Neuronal stem cell (in vitro differentiated cells): ENCODE measurements at regions not wholly inside any gene's neighbourhood (a gene's known extent, or its start where the extent isn't known, plus 50 kb on each side); places are given as distances from the start of the nearest gene placed in this dataset.

Source experiments
- DNase-seq: peaks from one replicate; pipeline ENCODE4 v3.0.0-alpha.2; 2013; ENCODE audit warnings: low spot score
- H2AFZ ChIP-seq: one replicate; pipeline ENCODE4 v1.6.1; 2013; ENCODE audit warnings: mild to moderate bottlenecking, low read length, inconsistent platforms
- H2AK5ac ChIP-seq: 2 replicates; pipeline ENCODE4 v1.6.1; 2013; ENCODE audit warnings: low read depth, mild to moderate bottlenecking, inconsistent platforms, low read length, moderate library complexity, mixed read lengths
- H2BK120ac ChIP-seq: 2 replicates; pipeline ENCODE4 v1.6.1; 2013; ENCODE audit warnings: low read depth, mild to moderate bottlenecking, inconsistent platforms, low read length, moderate library complexity, mixed read lengths
- H2BK12ac ChIP-seq: one replicate; pipeline ENCODE4 v1.6.1; 2013; ENCODE audit warnings: low read length, inconsistent platforms
- H2BK15ac ChIP-seq: 2 replicates; pipeline ENCODE4 v1.6.1; 2013; ENCODE audit warnings: mild to moderate bottlenecking, low read length, inconsistent platforms, mixed read lengths
- H2BK5ac ChIP-seq: one replicate; pipeline ENCODE4 v1.6.1; 2013; ENCODE audit warnings: inconsistent platforms, mild to moderate bottlenecking, low read length, moderate library complexity
- H3K14ac ChIP-seq: one replicate; pipeline ENCODE4 v1.6.1; 2013; ENCODE audit warnings: low read length, inconsistent platforms
- H3K18ac ChIP-seq: 2 replicates; pipeline ENCODE4 v1.6.1; 2013; ENCODE audit warnings: low read length, inconsistent platforms
- H3K23ac ChIP-seq: 2 replicates; pipeline ENCODE4 v1.6.1; 2013; ENCODE audit warnings: low read depth, mild to moderate bottlenecking, mixed read lengths, low read length, inconsistent platforms; ENCODE audit not compliant: poor library complexity
- H3K27ac ChIP-seq: replicated peaks from 3 replicates; pipeline ENCODE4 v1.5.1; 2013; ENCODE audit warnings: low read length, inconsistent platforms
- H3K27me3 ChIP-seq, 3 experiments: 2 replicates each; pipeline ENCODE4 v1.6.1; 2013; ENCODE audit warnings: low read length in 3 of 3, mild to moderate bottlenecking in 2 of 3, inconsistent platforms in 1 of 3, low read depth in 1 of 3, mixed read lengths in 1 of 3, moderate library complexity in 1 of 3; ENCODE audit not compliant: control insufficient read depth in 3 of 3, insufficient read depth in 3 of 3
- H3K36me3 ChIP-seq, 2 donors: replicated peaks in 1 of 2; 2 replicates each; pipeline ENCODE4 v1.6.1; 2013; ENCODE audit warnings: low read length in 2 of 2; ENCODE audit not compliant: control insufficient read depth in 2 of 2, insufficient read depth in 2 of 2
- H3K4ac ChIP-seq: 2 replicates; pipeline ENCODE4 v1.6.1; 2013; ENCODE audit warnings: inconsistent platforms, mild to moderate bottlenecking, low read length, moderate library complexity
- H3K4me1 ChIP-seq, 2 donors: 1 replicate in 1 of 2; 2 replicates in 1 of 2; pipeline ENCODE4 v1.6.1; 2013; ENCODE audit warnings: low read length in 2 of 2, low read depth in 1 of 2; ENCODE audit not compliant: control insufficient read depth in 2 of 2, insufficient read depth in 1 of 2
- H3K4me2 ChIP-seq: one replicate; pipeline ENCODE4 v1.6.1; 2013; ENCODE audit warnings: mild to moderate bottlenecking, low read length, inconsistent platforms; ENCODE audit not compliant: insufficient read depth, poor library complexity, severe bottlenecking
- H3K4me3 ChIP-seq, 2 donors: 2 replicates each; pipeline ENCODE4 v1.5.1; 2013; ENCODE audit warnings: low read length in 2 of 2, mild to moderate bottlenecking in 2 of 2, inconsistent platforms in 1 of 2, moderate library complexity in 1 of 2
- H3K79me1 ChIP-seq: one replicate; pipeline ENCODE4 v1.6.1; 2013; ENCODE audit warnings: low read depth, mild to moderate bottlenecking, inconsistent platforms, low read length, moderate library complexity
- H3K9ac ChIP-seq: one replicate; pipeline ENCODE4 v1.6.1; 2013; ENCODE audit warnings: mild to moderate bottlenecking, low read depth, low read length, inconsistent platforms; ENCODE audit not compliant: poor library complexity
- H3K9me3 ChIP-seq, 2 donors: replicated peaks in 1 of 2; 2 replicates each; pipeline versions ENCODE3 to v1.6.1; 2013; ENCODE audit warnings: low read length in 2 of 2, mild to moderate bottlenecking in 2 of 2, inconsistent platforms in 1 of 2, low read depth in 1 of 2, mixed read lengths in 1 of 2, moderate library complexity in 1 of 2; ENCODE audit not compliant: control insufficient read depth in 2 of 2, insufficient read depth in 1 of 2
- H4K8ac ChIP-seq: one replicate; pipeline ENCODE4 v1.6.1; 2013; ENCODE audit warnings: low read depth, mild to moderate bottlenecking, inconsistent platforms, low read length, moderate library complexity
- H4K91ac ChIP-seq: one replicate; pipeline ENCODE4 v1.6.1; 2013; ENCODE audit warnings: low read length, low read depth, mild to moderate bottlenecking, inconsistent platforms; ENCODE audit not compliant: poor library complexity
- WGBS, 2 donors: extraction: QIAGEN DNeasy Blood & Tissue Kit; methylation state at CpG; one replicate each; pipeline ENCODE4 v1.1.7; 2013; ENCODE audit warnings: missing lambda C conversion rate in 2 of 2, mixed read lengths in 1 of 2; ENCODE audit not compliant: insufficient read length in 2 of 2, insufficient replicate concordance in 1 of 2; ENCODE audit errors: extremely low coverage in 2 of 2; 5-methylcytosine and 5-hydroxymethylcytosine counted together

GRCh38 chrX:8090482-8090881, 80.6 kb downstream of the VCX2 start:
- Histone ChIP-seq H3K4me2 (no peak overlapping the region), H2BK120ac (no peak overlapping the region), H2BK12ac (no peak overlapping the region), H3K9me3 (no peaks in the 10 kb centered on the region), H3K27ac (no peak overlapping the region), H2AFZ (no peak overlapping the region), H2BK15ac (no peak overlapping the region), H2BK5ac (no peak overlapping the region), H3K4ac (no peak overlapping the region), H3K4me1 (peaks cover 0 to 3% of the 10 kb centered on the region in 2 donors), H3K18ac (no peak overlapping the region), H3K36me3 (no peaks in the 10 kb centered on the region), H3K23ac (no peak overlapping the region), H4K91ac (no peak overlapping the region), H3K14ac (no peak overlapping the region), H3K4me3 (no peak overlapping the region), H3K9ac (no peak overlapping the region), H3K27me3 (no peaks in the 10 kb centered on the region), H2AK5ac (no peak overlapping the region), H4K8ac (no peak overlapping the region), H3K79me1 (no peaks in the 10 kb centered on the region)
- DNase-seq: no peak
- no CpG with 5 or more reads among the region's 3 CpGs for WGBS, 2 donors

DNA sequence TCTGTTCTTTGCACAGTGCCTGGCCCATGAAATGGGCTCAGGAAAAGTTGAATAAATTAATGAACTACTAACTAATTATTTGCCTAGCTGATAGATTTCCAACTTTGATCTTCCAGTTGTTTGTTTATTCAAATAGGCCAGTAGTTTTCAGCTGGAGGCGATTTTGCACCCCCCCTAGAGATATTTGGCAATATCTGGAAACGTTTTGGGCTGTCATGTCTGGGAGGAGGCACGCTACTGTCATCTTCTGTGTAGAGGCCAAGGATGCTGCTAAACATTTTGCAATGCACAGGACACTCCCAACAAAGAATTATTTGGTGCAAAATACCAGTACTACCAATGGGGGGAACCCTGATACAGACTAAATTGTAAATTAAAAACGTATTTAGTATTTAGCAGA, 81.9 kb downstream of the VCX2 start:
- Histone ChIP-seq H2AFZ (no peak overlapping the region), H3K79me1 (no peaks in the 10 kb centered on the region)
- WGBS, 2 donors: no CpG with 5 or more reads among the region's 4 CpGs

GRCh38 chrX:8084006-8084405, 87.1 kb downstream of the VCX2 start:
- Histone ChIP-seq H2BK120ac (no peak overlapping the region), H3K9ac (no peak overlapping the region), H3K4me1 (peaks cover 0 to 8% of the 10 kb centered on the region in 2 donors), H3K9me3 (no peaks in the 10 kb centered on the region), H2BK15ac (no peak overlapping the region), H3K36me3 (no peaks in the 10 kb centered on the region), H2BK12ac (no peak overlapping the region), H3K4ac (no peak overlapping the region), H4K8ac (no peak overlapping the region), H3K23ac (no peak overlapping the region), H4K91ac (no peak overlapping the region), H2AFZ (no peak overlapping the region), H3K79me1 (no peaks in the 10 kb centered on the region), H3K4me3 (no peak overlapping the region), H2AK5ac (no peak overlapping the region), H3K27ac (no peak overlapping the region), H3K18ac (no peak overlapping the region), H2BK5ac (no peak overlapping the region), H3K4me2 (no peak overlapping the region), H3K27me3 (no peaks in the 10 kb centered on the region), H3K14ac (no peak overlapping the region)
- no CpG with 5 or more reads among the region's 4 CpGs for WGBS, 2 donors
- no peak for DNase-seq

More for the DNA sequence above, 81.9 kb downstream of the VCX2 start:
- Histone ChIP-seq H3K4me3 (no peak overlapping the region), H2BK5ac (no peak overlapping the region), H3K18ac (no peak overlapping the region), H2BK15ac (no peak overlapping the region), H3K9me3 (no peaks in the 10 kb centered on the region), H4K91ac (no peak overlapping the region), H3K36me3 (no peaks in the 10 kb centered on the region), H3K4ac (no peak overlapping the region), H3K23ac (no peak overlapping the region), H3K14ac (no peak overlapping the region), H3K27ac (no peak overlapping the region), H2AK5ac (no peak overlapping the region), H2BK120ac (no peak overlapping the region), H3K27me3 (no peaks in the 10 kb centered on the region), H3K4me2 (no peak overlapping the region), H4K8ac (no peak overlapping the region), H2BK12ac (no peak overlapping the region), H3K9ac (no peak overlapping the region), H3K4me1 (peaks cover 0 to 3% of the 10 kb centered on the region in 2 donors)
- DNase-seq: no peak

DNA sequence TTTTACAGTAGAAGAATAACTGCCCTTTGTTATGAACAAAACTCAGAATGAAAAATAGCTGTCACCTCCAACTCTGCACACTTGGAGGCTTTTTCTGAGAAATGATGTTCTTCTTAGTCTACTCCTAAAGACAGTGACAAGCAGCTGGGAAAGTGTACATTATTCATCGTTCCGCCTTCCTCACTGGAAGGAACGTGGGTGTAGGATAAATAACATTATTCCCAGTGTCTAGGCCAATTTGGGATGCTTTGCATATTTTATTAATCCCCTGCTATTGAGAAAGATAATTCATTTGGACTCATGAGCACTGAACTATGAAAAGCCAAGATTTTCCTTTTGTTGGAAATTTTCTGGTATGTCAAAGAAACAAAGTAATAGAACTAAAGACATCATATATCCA, 87.8 kb downstream of the VCX2 start:
- Histone ChIP-seq H2BK5ac (no peak overlapping the region), H3K27me3 (no peaks in the 10 kb centered on the region), H3K18ac (no peak overlapping the region)

More for the DNA sequence above, 87.8 kb downstream of the VCX2 start:
- Histone ChIP-seq H3K27ac (no peak overlapping the region), H3K9me3 (no peaks in the 10 kb centered on the region), H3K9ac (no peak overlapping the region), H2AK5ac (no peak overlapping the region), H4K8ac (no peak overlapping the region), H3K4me2 (no peak overlapping the region), H2AFZ (no peak overlapping the region), H4K91ac (no peak overlapping the region), H3K4me3 (no peak overlapping the region), H2BK15ac (no peak overlapping the region), H3K4ac (no peak overlapping the region), H2BK120ac (no peak overlapping the region), H3K79me1 (no peaks in the 10 kb centered on the region), H3K4me1 (peaks cover 0 to 5% of the 10 kb centered on the region in 2 donors), H3K36me3 (no peaks in the 10 kb centered on the region), H3K23ac (no peak overlapping the region), H2BK12ac (no peak overlapping the region), H3K14ac (no peak overlapping the region)
- no CpG with 5 or more reads among the region's 3 CpGs for WGBS, 2 donors
- no peak for DNase-seq
